Endothelial cell of umbilical vein (primary cell): ENCODE measurements at regions not wholly inside any gene's neighbourhood (a gene's known extent, or its start where the extent isn't known, plus 50 kb on each side); places are given as distances from the start of the nearest gene placed in this dataset.

Experiments
- CTCF ChIP-seq, 2 donors: IDR thresholded peaks; 1 replicate in 1 of 2; 2 replicates in 1 of 2; pipeline ENCODE4 v1.5.1; 2011; ENCODE audit warnings: low read length in 2 of 2, mild to moderate bottlenecking in 2 of 2, moderate library complexity in 2 of 2, control low read depth in 1 of 2, inconsistent platforms in 1 of 2, low read depth in 1 of 2; ENCODE audit not compliant: insufficient read depth in 1 of 2; ENCODE audit errors: extremely low read depth in 1 of 2
- EZH2 ChIP-seq: IDR thresholded peaks from 2 replicates; pipeline ENCODE4 v1.6.1; 2012; ENCODE audit warnings: borderline replicate concordance, low read depth, mild to moderate bottlenecking, moderate library complexity, low read length, inconsistent platforms; ENCODE audit not compliant: severe bottlenecking
- JUN ChIP-seq: IDR thresholded peaks from 2 replicates; pipeline ENCODE4 v1.6.1; 2011; ENCODE audit warnings: borderline replicate concordance, low read depth; ENCODE audit not compliant: insufficient read length, insufficient read depth
- POLR2AphosphoS5 ChIP-seq: IDR thresholded peaks from 2 replicates; pipeline ENCODE4 v1.6.1; 2012; ENCODE audit warnings: low read depth, mild to moderate bottlenecking, control low read depth, low read length, moderate library complexity; ENCODE audit not compliant: insufficient read depth

DNA sequence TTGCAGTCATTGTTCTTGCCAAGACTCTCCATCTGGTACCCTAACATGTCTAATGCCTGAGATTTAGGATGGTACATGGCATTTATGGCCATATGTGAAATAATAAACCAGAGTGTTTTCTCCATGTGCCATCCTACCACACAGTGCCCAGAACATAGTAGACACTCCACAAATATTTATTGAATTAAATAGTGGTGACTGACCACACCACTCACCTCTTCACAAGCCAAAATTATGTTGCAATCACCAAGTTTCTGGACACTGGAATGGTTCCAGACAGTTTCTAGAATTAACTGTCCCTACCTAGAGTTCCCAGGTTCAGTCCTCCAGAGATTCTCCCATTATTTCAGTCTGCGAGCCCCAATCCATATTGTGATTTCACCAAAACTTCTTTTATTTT, 427.3 kb downstream of the KIF16B start:
- no peak for TF ChIP-seq CTCF (IDR thresholded peaks at IDR 0.05; ENCODE audit: extremely low read depth in 1 of 2, insufficient read depth in 1 of 2, low read depth in 1 of 2, low read length in 2 of 2)
- TF ChIP-seq JUN, result no peak
- TF ChIP-seq EZH2, result no peak
- no peak for TF ChIP-seq POLR2AphosphoS5
